IMR-90 (cell line): ENCODE measurements at regions not wholly inside any gene's neighbourhood (a gene's known extent, or its start where the extent isn't known, plus 50 kb on each side); places are given as distances from the start of the nearest gene placed in this dataset.

Experiments
- ATAC-seq: fragments of 200-7000 bp; cut with Tn5 transposase; 2 replicates; pipeline ENCODE4 v1.9.1; 2020; ENCODE audit warnings: low read depth, mild to moderate bottlenecking, moderate library complexity
- BruUV-seq: library from RNA; stranded (reverse); fragments of 400-500 nt; replicated peaks from 2 replicates; lab custom pipeline; 2021; lab: Mats Ljungman, UMichigan
- CTCF ChIA-PET: fragments of 300-600 bp; formaldehyde crosslinking; extraction: SDS; loops from one replicate; lab custom pipeline; 2021; ENCODE audit warnings: antibody characterized with exemption; lab: Yijun Ruan, JAX
- POLR2A ChIA-PET: fragments of 300-600 bp; sonication (Branson Sonifier 250); formaldehyde crosslinking; loops from one replicate; lab custom pipeline; 2022; ENCODE audit warnings: antibody characterized with exemption; ENCODE audit not compliant: unreplicated experiment; lab: Charles Lee
- DNase-seq: peaks from one replicate; pipeline ENCODE4 v3.0.0; 2013
- H2AFZ ChIP-seq: replicated peaks from 2 replicates; pipeline ENCODE3; 2013; ENCODE audit warnings: low read length, mild to moderate bottlenecking; ENCODE audit not compliant: poor library complexity
- H2AK5ac ChIP-seq: 2 replicates; pipeline ENCODE4 v1.6.1; 2013; ENCODE audit warnings: low read depth, low read length, inconsistent platforms
- H2AK9ac ChIP-seq: replicated peaks from 2 replicates; pipeline ENCODE3; 2013; ENCODE audit warnings: mild to moderate bottlenecking, low read depth, low read length, moderate library complexity; ENCODE audit not compliant: poor library complexity
- H2BK120ac ChIP-seq: 2 replicates; pipeline ENCODE4 v1.6.1; 2013; ENCODE audit warnings: low read depth, low read length, inconsistent platforms
- H2BK15ac ChIP-seq: 3 replicates; pipeline ENCODE4 v1.6.1; 2013; ENCODE audit warnings: low read depth, low read length, inconsistent platforms
- H2BK20ac ChIP-seq: 2 replicates; pipeline ENCODE4 v1.6.1; 2013; ENCODE audit warnings: low read depth, mild to moderate bottlenecking, inconsistent platforms, low read length, moderate library complexity
- H2BK5ac ChIP-seq: 2 replicates; pipeline ENCODE4 v1.6.1; 2013; ENCODE audit warnings: mild to moderate bottlenecking, low read depth, low read length, inconsistent platforms; ENCODE audit not compliant: poor library complexity, severe bottlenecking
- H3K14ac ChIP-seq: replicated peaks from 2 replicates; pipeline ENCODE4 v1.6.1; 2013; ENCODE audit warnings: low read depth, low read length, inconsistent platforms
- H3K18ac ChIP-seq: 2 replicates; pipeline ENCODE4 v1.6.1; 2013; ENCODE audit warnings: low read depth, low read length, control low read depth
- H3K23ac ChIP-seq: 2 replicates; pipeline ENCODE4 v1.6.1; 2013; ENCODE audit warnings: low read depth, low read length, inconsistent platforms
- H3K27ac ChIP-seq: 2 replicates; pipeline ENCODE4 v1.5.1; 2013; ENCODE audit warnings: mild to moderate bottlenecking, control low read depth, low read length; ENCODE audit not compliant: insufficient read depth
- H3K27me3 ChIP-seq: 2 replicates; pipeline ENCODE4 v1.6.1; 2013; ENCODE audit warnings: low read length; ENCODE audit not compliant: control insufficient read depth, insufficient read depth
- H3K36me3 ChIP-seq: 2 replicates; pipeline ENCODE4 v1.6.1; 2013; ENCODE audit warnings: low read length, mixed read lengths; ENCODE audit not compliant: control insufficient read depth, insufficient read depth
- H3K4ac ChIP-seq: 2 replicates; pipeline ENCODE4 v1.6.1; 2013; ENCODE audit warnings: low read depth, low read length, inconsistent platforms
- H3K4me1 ChIP-seq: 2 replicates; pipeline ENCODE4 v1.6.1; 2013; ENCODE audit warnings: low read length, mixed read lengths; ENCODE audit not compliant: control insufficient read depth, insufficient read depth
- H3K4me2 ChIP-seq: 2 replicates; pipeline ENCODE4 v1.6.1; 2013; ENCODE audit warnings: low read depth, mild to moderate bottlenecking, control low read depth, low read length, moderate library complexity
- H3K4me3 ChIP-seq: 2 replicates; pipeline ENCODE4 v1.5.1; 2013; ENCODE audit warnings: low read depth, mild to moderate bottlenecking, control low read depth, low read length, moderate library complexity; ENCODE audit not compliant: insufficient read depth
- H3K56ac ChIP-seq: 2 replicates; pipeline ENCODE4 v1.6.1; 2013; ENCODE audit warnings: low read length, inconsistent platforms; ENCODE audit not compliant: insufficient read depth; ENCODE audit errors: extremely low read depth
- H3K79me1 ChIP-seq, 2 experiments: 2 replicates each; pipeline ENCODE4 v1.6.1; 2013; ENCODE audit warnings: low read length in 2 of 2, inconsistent platforms in 1 of 2, low read depth in 1 of 2
- H3K9ac ChIP-seq: 2 replicates; pipeline ENCODE4 v1.6.1; 2013; ENCODE audit warnings: low read depth, low read length, control low read depth
- H3K9me1 ChIP-seq: 2 replicates; pipeline ENCODE4 v1.6.1; 2013; ENCODE audit warnings: low read length, inconsistent platforms; ENCODE audit not compliant: insufficient read depth
- H3K9me3 ChIP-seq: 2 replicates; pipeline ENCODE4 v1.6.1; 2013; ENCODE audit warnings: low read length; ENCODE audit not compliant: control insufficient read depth, insufficient read depth
- H4K20me1 ChIP-seq: 2 replicates; pipeline ENCODE4 v1.6.1; 2013; ENCODE audit warnings: low read length, inconsistent platforms; ENCODE audit not compliant: insufficient read depth
- H4K5ac ChIP-seq: 2 replicates; pipeline ENCODE4 v1.6.1; 2013; ENCODE audit warnings: mild to moderate bottlenecking, low read depth, low read length, control low read depth
- H4K8ac ChIP-seq, 2 experiments: 2 replicates each; pipeline ENCODE4 v1.6.1; 2013; ENCODE audit warnings: low read depth in 2 of 2, low read length in 2 of 2, control low read depth in 1 of 2, inconsistent platforms in 1 of 2
- H4K91ac ChIP-seq: 2 replicates; pipeline ENCODE4 v1.6.1; 2013; ENCODE audit warnings: low read depth, low read length, inconsistent platforms; ENCODE audit not compliant: insufficient read depth
- BHLHE40 ChIP-seq: fragments of 150-350 bp; IDR thresholded peaks from 2 replicates; pipeline ENCODE4 v1.6.1; 2016; ENCODE audit warnings: mild to moderate bottlenecking, low read depth, low read length
- CEBPB ChIP-seq: IDR thresholded peaks from 2 replicates; pipeline ENCODE4 v1.6.1; 2012; ENCODE audit warnings: low read depth, low read length, improper control_type of control experiment
- CHD1 ChIP-seq: IDR thresholded peaks from 2 replicates; pipeline ENCODE4 v1.6.1; 2012; ENCODE audit warnings: low read depth, low read length, improper control_type of control experiment
- CTCF ChIP-seq: conservative IDR thresholded peaks from 2 replicates; pipeline ENCODE4 v1.5.1; 2012; ENCODE audit warnings: mild to moderate bottlenecking, low read depth, low read length, improper control_type of control experiment
- ELK1 ChIP-seq: fragments of 150-350 bp; IDR thresholded peaks from 2 replicates; pipeline ENCODE4 v1.6.1; 2016; ENCODE audit warnings: low read depth, mild to moderate bottlenecking, low read length, moderate library complexity, borderline replicate concordance
- FOS ChIP-seq: fragments of 150-350 bp; IDR thresholded peaks from 2 replicates; pipeline ENCODE4 v1.6.1; 2016; ENCODE audit warnings: low read depth, low read length
- MAFK ChIP-seq: IDR thresholded peaks from 2 replicates; pipeline ENCODE4 v1.6.1; 2012; ENCODE audit warnings: low read depth, low read length, improper control_type of control experiment
- MAZ ChIP-seq: IDR thresholded peaks from 2 replicates; pipeline ENCODE4 v1.6.1; 2012; ENCODE audit warnings: low read depth, mild to moderate bottlenecking, low read length, improper control_type of control experiment, moderate library complexity, borderline replicate concordance
- MXI1 ChIP-seq: IDR thresholded peaks from 2 replicates; pipeline ENCODE4 v1.6.1; 2012; ENCODE audit warnings: low read depth, mild to moderate bottlenecking, low read length, moderate library complexity, borderline replicate concordance
- NFE2L2 ChIP-seq: fragments of 150-350 bp; IDR thresholded peaks from 2 replicates; pipeline ENCODE4 v1.6.1; 2016; ENCODE audit warnings: low read depth, mild to moderate bottlenecking, low read length
- POLR2A ChIP-seq: IDR thresholded peaks from 2 replicates; pipeline ENCODE4 v1.6.1; 2012; ENCODE audit warnings: mild to moderate bottlenecking, low read depth, low read length
- RAD21 ChIP-seq: IDR thresholded peaks from 2 replicates; pipeline ENCODE4 v1.6.1; 2012; ENCODE audit warnings: low read length, improper control_type of control experiment
- RCOR1 ChIP-seq: IDR thresholded peaks from 2 replicates; pipeline ENCODE4 v1.6.1; 2012; ENCODE audit warnings: mild to moderate bottlenecking, low read length, improper control_type of control experiment; ENCODE audit not compliant: insufficient replicate concordance
- RFX5 ChIP-seq: IDR thresholded peaks from 2 replicates; pipeline ENCODE4 v1.8.0; 2012; ENCODE audit warnings: low read depth, mild to moderate bottlenecking, low read length, moderate library complexity
- SMC3 ChIP-seq: fragments of 150-350 bp; IDR thresholded peaks from 2 replicates; pipeline ENCODE4 v1.6.1; 2016; ENCODE audit warnings: low read depth, mild to moderate bottlenecking, antibody characterized with exemption, low read length, moderate library complexity
- USF2 ChIP-seq: fragments of 150-350 bp; IDR thresholded peaks from 2 replicates; pipeline ENCODE4 v1.6.1; 2017; ENCODE audit warnings: mild to moderate bottlenecking, antibody characterized with exemption, low read length, low read depth
- WGBS, 2 experiments: methylation state at CpG; one replicate each; pipeline versions ENCODE4 v1.1.5 to v1.1.7; 2013; ENCODE audit warnings: missing lambda C conversion rate in 2 of 2; ENCODE audit not compliant: insufficient read length in 1 of 2; ENCODE audit errors: extremely low coverage in 2 of 2; 5-methylcytosine and 5-hydroxymethylcytosine counted together
- dilution Hi-C: fragments of 300-500 bp; cut with HindIII; formaldehyde crosslinking; loops from one replicate; pipeline ENCODE4 v1.14.3; 2018; ENCODE audit warnings: low sequenced_read_pairs; ENCODE audit not compliant: unreplicated experiment
- in situ Hi-C: fragments of 300-500 bp; cut with MboI; formaldehyde crosslinking; loops from 3 replicates; pipeline ENCODE4 v1.14.3; 2019; ENCODE audit warnings: low sequenced_read_pairs, inconsistent platforms, mixed read lengths
- intact Hi-C: fragments of 100-400 bp; cut with micrococcal nuclease; formaldehyde crosslinking; loops from 2 replicates; pipeline ENCODE4 v1.10.0; 2022

- Histone ChIP-seq H2BK15ac (no peak overlapping the region), H2BK120ac (no peak overlapping the region), H3K23ac (no peak overlapping the region), H4K20me1 (no peaks in the 10 kb centered on the region), H2BK20ac (no peak overlapping the region), H3K4me2 (no peak overlapping the region), H2AFZ (no peak overlapping the region), H3K36me3 (no peaks in the 10 kb centered on the region), H3K14ac (no peak overlapping the region), H3K4ac (no peak overlapping the region), H3K56ac (no peak overlapping the region), H3K27ac (no peak overlapping the region), H4K91ac (no peak overlapping the region), H2BK5ac (no peak overlapping the region), H4K8ac (no peak overlapping the region), H4K5ac (no peak overlapping the region), H3K4me3 (no peak overlapping the region), H2AK5ac (no peak overlapping the region), H3K9me3 (peaks cover 2% of the 10 kb centered on the region), H3K4me1 (no peaks in the 10 kb centered on the region), H3K27me3 (no peaks in the 10 kb centered on the region), H3K79me1 (no peaks in the 10 kb centered on the region), H3K9ac (no peak overlapping the region), H3K9me1 (no peaks in the 10 kb centered on the region), H3K18ac (no peak overlapping the region), H2AK9ac (no peak overlapping the region)
- intact Hi-C loops (no loop called here), dilution Hi-C loops (no loop called here), in situ Hi-C loops (no loop called here)
- BruUV-seq: no TSS peak
- DNase-seq (no peak), ATAC-seq (no peak)
- POLR2A ChIA-PET: no interaction called here
- WGBS, 2 experiments: no CpG with 5 or more reads among the region's 2 CpGs
- CTCF ChIA-PET: no interaction called here
- TF ChIP-seq MXI1: no peak
- no peak for TF ChIP-seq MAZ
- TF ChIP-seq SMC3: no peak
- no peak for TF ChIP-seq CHD1
- TF ChIP-seq RCOR1: no peak
- TF ChIP-seq RFX5: no peak
- TF ChIP-seq RAD21: no peak
- TF ChIP-seq CTCF: no peak
- TF ChIP-seq ELK1: no peak
- no peak for TF ChIP-seq CEBPB
- no peak for TF ChIP-seq MAFK
- TF ChIP-seq USF2: no peak
- no peak for TF ChIP-seq BHLHE40
- no peak for TF ChIP-seq FOS
- TF ChIP-seq NFE2L2: no peak
- no peak for TF ChIP-seq POLR2A
Measured at GRCh38 chr2:80889009-80889408, 584.5 kb upstream of the LRRTM1 start.
